Prostate gland (tissue), 2 donors: ENCODE measurements at regions not wholly inside any gene's neighbourhood (a gene's known extent, or its start where the extent isn't known, plus 50 kb on each side); places are given as distances from the start of the nearest gene placed in this dataset.

Experiments used
- CTCF ChIP-seq, 4 experiments: fragments of 200-600 bp in 2 of 4; fragments of 450-650 bp in 2 of 4; sonication (generic) in 2 of 4; IDR thresholded peaks; 1 replicate in 3 of 4; 2 replicates in 1 of 4; pipeline ENCODE4 v1.5.1; 2016 to 2019; ENCODE audit warnings: antibody characterized with exemption in 4 of 4, mild to moderate bottlenecking in 2 of 4, moderate library complexity in 2 of 4
- POLR2A ChIP-seq: fragments of 450-650 bp; IDR thresholded peaks from one replicate; pipeline ENCODE4 v1.6.1; 2016; ENCODE audit warnings: antibody characterized with exemption, mild to moderate bottlenecking
- POLR2AphosphoS5 ChIP-seq: sonication (generic); formaldehyde crosslinking; IDR thresholded peaks from one replicate; pipeline ENCODE4 v1.6.1; 2017; ENCODE audit warnings: antibody characterized with exemption

GRCh38 chr6:44685213-44685612 is 297.7 kb downstream of the CDC5L start:
- TF ChIP-seq POLR2AphosphoS5 (no peak), CTCF (IDR thresholded peaks at IDR 0.05) (no peak), POLR2A (no peak)
